ENCODE measurements at regions not wholly inside any gene's neighbourhood (a gene's known extent, or its start where the extent isn't known, plus 50 kb on each side); places are given as distances from the start of the nearest gene placed in this dataset.
"Not testable (repeated sequence)": the region's sequence is repeated elsewhere in the genome, so short reads cannot be mapped to it uniquely, and the experiment has no call there.

GRCh38 chr2:90052113-90052631 is 1360.7 kb downstream of the RPIA start:
- not testable (repeated sequence) for DNase-seq

GRCh38 chr2:90069290-90069894 is 1377.9 kb downstream of the RPIA start:
- DNase-seq, result no peak

GRCh38 chr2:90076311-90076710 is 1384.8 kb downstream of the RPIA start:
- DNase-seq, result no peak

GRCh38 chr2:90077948-90078347 is 1386.5 kb downstream of the RPIA start:
- no peak for DNase-seq

DNA sequence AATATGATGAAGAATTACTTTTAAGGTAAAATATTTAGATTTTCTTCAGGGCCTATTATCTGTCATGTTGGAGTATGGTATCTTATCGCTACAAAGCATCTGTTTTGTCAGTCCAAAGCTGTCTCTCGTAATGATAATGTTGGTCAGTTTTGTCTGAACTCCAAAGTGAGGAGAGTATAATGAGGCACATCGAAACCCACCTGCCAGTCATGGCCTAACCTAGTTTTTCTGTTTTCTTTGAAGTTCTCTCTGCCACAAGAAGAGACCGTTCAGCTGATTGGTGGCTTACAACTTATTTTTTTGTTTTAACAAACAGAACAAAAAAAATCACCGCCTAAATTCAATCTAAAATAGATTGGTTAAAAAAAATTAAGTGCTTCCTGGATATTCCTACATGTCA is 1387.9 kb downstream of the RPIA start:
- DNase-seq, result no peak

GRCh38 chr2:90087792-90088191 is 1396.3 kb downstream of the RPIA start:
- DNase-seq, result not testable (repeated sequence)

DNA sequence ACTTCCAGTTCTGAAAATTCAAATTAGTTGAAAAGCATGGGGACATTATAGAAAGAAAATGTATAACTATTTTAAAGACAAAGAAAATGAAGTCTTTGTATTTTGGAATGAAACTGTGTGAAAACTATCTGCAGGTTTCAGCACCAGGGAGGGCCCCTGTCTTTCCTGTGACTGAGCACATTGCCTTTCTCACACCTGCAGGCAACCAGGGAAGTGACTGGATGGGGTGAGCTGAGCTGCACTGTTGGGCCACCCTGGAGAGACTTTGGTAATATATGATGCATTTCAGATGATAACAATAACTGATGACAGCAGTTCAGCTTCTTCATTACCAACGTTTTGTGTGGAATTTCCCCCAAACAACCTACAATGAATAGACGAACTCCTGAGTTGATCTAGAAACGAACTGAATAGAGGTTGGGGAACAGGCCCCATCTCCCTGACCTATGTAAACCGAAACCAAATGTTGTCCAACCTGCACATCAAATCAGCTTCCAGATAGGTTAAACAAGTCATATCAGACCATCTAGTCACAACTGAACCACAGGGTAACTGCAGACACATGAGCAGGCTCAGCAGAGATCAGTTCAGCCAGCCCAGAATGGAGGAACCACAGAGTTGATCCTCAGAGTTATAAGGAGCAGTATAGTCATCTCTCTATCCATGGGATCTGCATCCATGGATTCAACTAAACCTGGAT is 1402.2 kb downstream of the RPIA start:
- not testable (repeated sequence) for DNase-seq

DNA sequence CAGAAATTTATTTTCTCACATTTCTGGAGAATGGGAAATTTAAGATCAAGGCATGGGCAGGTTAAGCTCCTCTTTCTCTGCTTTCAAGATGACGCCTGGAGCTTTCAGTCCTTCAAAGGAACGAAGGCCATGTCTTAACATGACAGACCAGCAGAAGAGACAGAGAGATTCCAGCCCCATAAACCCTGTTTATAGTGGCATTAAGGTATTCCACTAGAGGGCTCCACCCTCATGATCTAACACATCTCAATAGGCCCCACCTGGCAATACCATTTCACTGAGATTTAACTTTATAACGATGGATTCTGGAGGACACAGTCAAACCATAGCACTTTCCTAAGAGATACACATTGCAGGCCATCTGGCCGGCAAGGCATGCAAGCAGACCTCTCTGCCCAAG is 1406.1 kb downstream of the RPIA start:
- not testable (repeated sequence) for DNase-seq

DNA sequence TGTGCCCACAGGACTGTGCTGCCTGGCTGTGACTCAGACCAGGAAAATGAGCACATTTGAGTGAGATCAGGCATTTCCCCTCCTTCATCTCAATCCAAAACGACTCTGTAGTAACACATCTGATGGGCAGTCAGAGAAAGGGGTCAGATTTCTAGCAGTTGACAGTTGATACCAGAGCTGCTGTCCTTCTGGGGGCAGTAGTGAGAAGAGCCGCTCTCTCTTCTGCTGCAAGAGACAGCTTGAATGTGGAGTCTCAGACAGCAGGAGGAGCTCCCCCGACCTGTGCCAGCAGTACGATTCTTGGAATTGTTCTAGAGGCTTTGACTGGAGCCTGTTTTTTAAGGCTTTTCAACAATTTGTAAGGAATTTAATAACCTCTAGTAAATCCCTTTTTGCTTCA is 1413.7 kb downstream of the RPIA start:
- DNase-seq, result not testable (repeated sequence)

DNA sequence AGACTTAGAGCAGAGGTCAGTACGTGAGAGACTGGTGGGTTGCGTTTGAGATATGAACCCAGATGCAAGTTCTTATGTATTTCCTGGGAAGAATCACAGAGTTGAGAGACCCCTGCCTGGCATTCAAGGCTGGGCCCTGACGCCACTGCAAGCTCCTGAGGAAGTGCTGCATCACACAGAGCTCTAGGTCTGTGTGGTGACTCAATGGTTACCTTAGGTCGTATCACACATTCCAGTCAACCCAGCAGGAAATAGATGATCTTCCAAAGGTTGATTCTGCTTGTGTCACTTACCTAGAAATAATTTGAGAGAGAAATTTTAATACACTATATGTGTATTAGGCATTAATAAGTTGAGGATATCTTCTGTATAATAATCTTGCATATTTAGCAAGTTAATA is 1431.9 kb downstream of the RPIA start:
- not testable (repeated sequence) for DNase-seq

DNA sequence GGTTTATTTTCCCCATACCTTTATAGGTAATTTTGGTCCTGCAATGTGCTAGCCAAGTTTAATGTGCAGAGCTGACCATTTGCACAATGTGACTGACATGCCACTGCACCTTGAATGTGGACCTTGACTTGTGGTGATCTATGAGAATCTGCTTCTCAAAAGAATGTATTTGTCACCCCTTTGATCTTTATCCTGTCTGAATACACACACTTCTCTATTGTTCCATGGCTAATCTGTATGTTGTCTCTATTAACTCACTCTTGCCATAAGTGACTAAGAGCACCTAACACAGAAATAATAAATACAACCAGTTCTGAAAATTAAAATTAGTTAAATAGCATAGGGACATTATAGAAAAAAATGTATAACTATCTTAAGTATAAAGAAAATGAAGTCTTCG is 1447.6 kb downstream of the RPIA start:
- DNase-seq, result not testable (repeated sequence)

- not testable (repeated sequence) for DNase-seq
These were observed 1450.1 kb downstream of the RPIA start for GRCh38 chr2:90141558-90141957.

DNA sequence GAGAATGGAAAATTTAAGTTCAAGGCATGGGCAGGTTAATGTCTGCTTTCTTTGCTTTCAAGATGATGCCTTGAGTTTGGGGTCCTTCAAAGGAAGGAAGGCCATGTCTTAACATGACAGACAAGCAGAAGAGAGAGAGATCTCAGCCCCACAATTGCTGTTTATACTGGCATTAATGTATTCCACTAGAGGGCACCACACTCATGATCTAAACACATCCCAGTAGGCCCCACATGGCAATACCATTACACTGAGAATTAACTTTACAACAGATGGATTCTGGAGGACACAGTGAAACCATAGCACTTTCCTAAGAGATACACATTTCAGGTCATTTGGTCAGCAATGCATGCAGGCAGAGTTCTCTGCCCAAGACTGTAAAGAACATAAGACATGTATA is 1460.3 kb downstream of the RPIA start:
- DNase-seq, result not testable (repeated sequence)

GRCh38 chr2:90170978-90171377 is 1479.5 kb downstream of the RPIA start:
- not testable (repeated sequence) for DNase-seq

- not testable (repeated sequence) for DNase-seq
These were observed 1481.6 kb downstream of the RPIA start for GRCh38 chr2:90173081-90173480.

GRCh38 chr2:90179591-90179990 is 1488.1 kb downstream of the RPIA start:
- DNase-seq, result not testable (repeated sequence)

- no peak for DNase-seq
These were observed 1516.1 kb downstream of the RPIA start for GRCh38 chr2:90207454-90208058.

GRCh38 chr2:90209009-90209408 is 1517.5 kb downstream of the RPIA start:
- DNase-seq, result no peak

DNA sequence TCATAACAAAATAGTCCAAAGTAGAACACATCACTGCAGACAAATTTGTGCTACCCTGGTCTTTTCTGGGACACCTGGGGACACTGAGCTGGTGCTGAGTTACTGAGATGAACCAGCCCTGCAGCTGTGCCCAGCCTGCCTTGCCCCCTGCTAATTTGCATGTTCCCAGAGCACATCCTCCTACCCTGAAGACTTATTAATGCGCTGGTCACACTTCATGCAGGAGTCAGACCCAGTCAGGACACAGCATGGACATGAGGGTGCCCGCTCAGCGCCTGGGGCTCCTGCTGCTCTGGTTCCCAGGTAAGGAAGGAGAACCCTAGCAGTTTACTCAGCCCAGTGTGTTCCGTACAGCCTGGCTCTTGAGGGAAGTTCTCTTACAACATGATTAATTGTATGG is 1518.3 kb downstream of the RPIA start:
- no peak for DNase-seq

- DNase-seq, result not testable (repeated sequence)
These were observed 1524.4 kb downstream of the RPIA start for GRCh38 chr2:90215880-90216279.

GRCh38 chr2:90216801-90217200 is 1525.3 kb downstream of the RPIA start:
- not testable (repeated sequence) for DNase-seq

- not testable (repeated sequence) for DNase-seq
These were observed 1527.1 kb downstream of the RPIA start for GRCh38 chr2:90218534-90218933.

Data from right lung (tissue), 2 donors.